GM12878 (cell line): ENCODE measurements at regions not wholly inside any gene's neighbourhood (a gene's known extent, or its start where the extent isn't known, plus 50 kb on each side); places are given as distances from the start of the nearest gene placed in this dataset.

Source experiments
- ATAC-seq: fragments of 200-7000 bp; cut with Tn5 transposase; 3 replicates; pipeline ENCODE4 v1.9.1; 2020; ENCODE audit warnings: mild to moderate bottlenecking, moderate library complexity
- BruUV-seq: library from RNA; stranded (reverse); fragments of 400-500 nt; replicated peaks from 2 replicates; lab custom pipeline; 2021; lab: Mats Ljungman, UMichigan
- CTCF ChIA-PET: fragments of 300-600 bp; sonication (Branson Sonifier 250); formaldehyde crosslinking; extraction: SDS; loops from one replicate; lab custom pipeline; 2021; ENCODE audit warnings: inconsistent platforms; lab: Yijun Ruan, JAX
- POLR2A ChIA-PET: fragments of 350-600 bp; formaldehyde crosslinking; extraction: SDS; loops from one replicate; lab custom pipeline; 2021; ENCODE audit warnings: inconsistent platforms; lab: Charles Lee
- RAD21 ChIA-PET: fragments of 300-600 bp; sonication (Branson Sonifier 250); formaldehyde crosslinking; loops from one replicate; lab custom pipeline; 2023; ENCODE audit warnings: antibody characterized with exemption; ENCODE audit not compliant: unreplicated experiment; lab: Charles Lee
- SMC1A ChIA-PET: fragments of 300-600 bp; sonication (Branson Sonifier 250); formaldehyde crosslinking; loops from one replicate; lab custom pipeline; 2023; ENCODE audit not compliant: unreplicated experiment, uncharacterized antibody; lab: Charles Lee
- DNase-seq: peaks from one replicate; pipeline ENCODE4 v3.0.0-alpha.2; 2011; ENCODE audit warnings: low read depth, low spot score
- FAIRE-seq: peaks from 3 replicates; lab custom pipeline; 2011; peaks lifted over from hg19 to GRCh38; lab: Jason Lieb, UNC
- H2AFZ ChIP-seq: 2 replicates; pipeline ENCODE4 v1.6.0; 2011; ENCODE audit warnings: low read depth, low read length, control low read depth; ENCODE audit not compliant: control insufficient read depth
- H3K27ac ChIP-seq: 2 replicates; pipeline ENCODE4 v1.5.1; 2011; ENCODE audit warnings: control low read depth; ENCODE audit not compliant: control insufficient read depth, insufficient read depth
- H3K27me3 ChIP-seq, 2 experiments: replicated peaks in 1 of 2; 2 replicates each; pipeline versions ENCODE4 v1.6.0 to v1.6.1; 2011; ENCODE audit warnings: low read length in 1 of 2; ENCODE audit not compliant: control insufficient read depth in 2 of 2, insufficient read depth in 2 of 2
- H3K36me3 ChIP-seq, 2 experiments: 2 replicates each; pipeline ENCODE4 v1.5.1; 2011; ENCODE audit warnings: low read length in 1 of 2; ENCODE audit not compliant: control insufficient read depth in 2 of 2, insufficient read depth in 2 of 2
- H3K4me1 ChIP-seq: 2 replicates; pipeline ENCODE4 v1.6.1; 2011; ENCODE audit warnings: mild to moderate bottlenecking, low read length, moderate library complexity, mixed read lengths; ENCODE audit not compliant: control insufficient read depth, insufficient read depth
- H3K4me2 ChIP-seq: 2 replicates; pipeline ENCODE4 v1.6.0; 2011; ENCODE audit warnings: control low read depth; ENCODE audit not compliant: control insufficient read depth, insufficient read depth
- H3K4me3 ChIP-seq: fragments of 200-600 bp; sonication (generic); 2 replicates; pipeline ENCODE4 v1.5.1; 2016
- H3K79me2 ChIP-seq: 2 replicates; pipeline ENCODE4 v1.6.0; 2011; ENCODE audit warnings: low read length; ENCODE audit not compliant: control insufficient read depth, insufficient read depth
- H3K9ac ChIP-seq: 2 replicates; pipeline ENCODE4 v1.8.0; 2011; ENCODE audit warnings: low read length, control low read depth, mixed read lengths; ENCODE audit not compliant: control insufficient read depth, insufficient read depth
- H3K9me3 ChIP-seq: replicated peaks from 3 replicates; pipeline ENCODE4 v1.5.1; 2011; ENCODE audit warnings: mild to moderate bottlenecking, low read length; ENCODE audit not compliant: control insufficient read depth, insufficient read depth
- H4K20me1 ChIP-seq: 2 replicates; pipeline ENCODE4 v1.6.0; 2011; ENCODE audit not compliant: control insufficient read depth, insufficient read depth
- ASH2L ChIP-seq: fragments of 300-600, 200-600 bp; sonication (generic); IDR thresholded peaks from 2 replicates; pipeline ENCODE4 v1.6.1; 2017; ENCODE audit warnings: low read depth, mild to moderate bottlenecking, borderline replicate concordance
- BCL11A ChIP-seq: IDR thresholded peaks from 2 replicates; pipeline ENCODE4 v1.6.1; 2011; ENCODE audit warnings: low read depth, low read length
- CBX3 ChIP-seq: fragments of 200-600 bp; sonication (generic); IDR thresholded peaks from 2 replicates; pipeline ENCODE4 v1.6.1; 2016; ENCODE audit warnings: low read depth, borderline replicate concordance
- CEBPB ChIP-seq, 2 experiments: fragments of 150-350 bp in 1 of 2; IDR thresholded peaks; 2 replicates each; pipeline ENCODE4 v1.6.1; 2012 to 2014; ENCODE audit warnings: low read depth in 2 of 2, low read length in 2 of 2, borderline replicate concordance in 1 of 2, inconsistent platforms in 1 of 2
- EED ChIP-seq: sonication (generic); IDR thresholded peaks from 2 replicates; pipeline ENCODE4 v1.6.1; 2016; ENCODE audit warnings: antibody characterized with exemption, low read depth
- ESRRA ChIP-seq: IDR thresholded peaks from 2 replicates; pipeline ENCODE4 v1.6.1; 2012; ENCODE audit warnings: mild to moderate bottlenecking, low read length, improper control_type of control experiment
- KLF5 ChIP-seq: fragments of 450-650 bp; IDR thresholded peaks from 2 replicates; pipeline ENCODE4 v1.6.1; 2014; ENCODE audit warnings: mild to moderate bottlenecking; ENCODE audit not compliant: partially characterized antibody
- NFIC ChIP-seq: IDR thresholded peaks from 2 replicates; pipeline ENCODE4 v1.6.1; 2012; ENCODE audit warnings: low read depth, mild to moderate bottlenecking, inconsistent platforms, low read length, moderate library complexity
- NR2C1 ChIP-seq: fragments of 450-650 bp; IDR thresholded peaks from 2 replicates; pipeline ENCODE4 v1.6.1; 2017; ENCODE audit warnings: antibody characterized with exemption, mild to moderate bottlenecking, moderate library complexity
- NR2F1 ChIP-seq: fragments of 450-650 bp; conservative IDR thresholded peaks from 2 replicates; pipeline ENCODE4 v1.6.1; 2017; ENCODE audit warnings: mild to moderate bottlenecking
- PAX5 ChIP-seq: IDR thresholded peaks from 2 replicates; pipeline ENCODE4 v1.6.1; 2011; ENCODE audit warnings: low read depth, low read length, borderline replicate concordance
- RELA ChIP-seq: fragments of 450-650 bp; IDR thresholded peaks from 2 replicates; pipeline ENCODE4 v1.8.0; 2014; ENCODE audit warnings: borderline replicate concordance; ENCODE audit not compliant: partially characterized antibody
- SRF ChIP-seq, 2 experiments: IDR thresholded peaks; 2 replicates each; pipeline ENCODE4 v1.6.1; 2011; ENCODE audit warnings: low read depth in 2 of 2, low read length in 2 of 2, mild to moderate bottlenecking in 1 of 2, moderate library complexity in 1 of 2
- TCF7 ChIP-seq: IDR thresholded peaks from 2 replicates; pipeline ENCODE4 v1.6.1; 2014; ENCODE audit warnings: antibody characterized with exemption, borderline replicate concordance
- WGBS: methylation state at CpG from one replicate; pipeline ENCODE4 v1.1.6; 2016; ENCODE audit warnings: low lambda C conversion rate; ENCODE audit not compliant: insufficient replicate concordance, insufficient coverage; ENCODE audit errors: missing lambda C conversion rate; 5-methylcytosine and 5-hydroxymethylcytosine counted together
- in situ Hi-C: fragments of 300-500 bp; cut with MboI; formaldehyde crosslinking; loops from 9 replicates; pipeline ENCODE4 v1.14.3; 2018; ENCODE audit warnings: mixed read lengths
- intact Hi-C: fragments of 100-400 bp; cut with micrococcal nuclease; formaldehyde crosslinking; loops from one replicate; pipeline ENCODE4 v1.14.2; 2022; ENCODE audit not compliant: unreplicated experiment
- TF ChIP-seq, protein P1 (sequence below): fragments of 450-650 bp; IDR thresholded peaks from 2 replicates; pipeline ENCODE4 v1.6.1; 2016; ENCODE audit warnings: mild to moderate bottlenecking
- TF ChIP-seq, protein P2 (sequence below): IDR thresholded peaks from 2 replicates; pipeline ENCODE4 v1.6.1; 2011; ENCODE audit warnings: mild to moderate bottlenecking, low read depth, low read length, moderate library complexity; ENCODE audit not compliant: insufficient replicate concordance
- TF ChIP-seq, protein P3 (sequence below): IDR thresholded peaks from 2 replicates; pipeline ENCODE4 v1.6.1; 2012; ENCODE audit warnings: low read depth, low read length, improper control_type of control experiment
- TF ChIP-seq, protein P4 (sequence below): IDR thresholded peaks from 2 replicates; pipeline ENCODE4 v1.6.1; 2011; ENCODE audit warnings: borderline replicate concordance, low read depth, mild to moderate bottlenecking, moderate library complexity, low read length; ENCODE audit not compliant: insufficient read depth, poor library complexity, severe bottlenecking
- TF ChIP-seq, protein P5 (sequence below): fragments of 450-650 bp; IDR thresholded peaks from 2 replicates; pipeline ENCODE4 v1.6.1; 2018; ENCODE audit warnings: mild to moderate bottlenecking, low read depth, moderate library complexity; ENCODE audit not compliant: partially characterized antibody

DNA sequence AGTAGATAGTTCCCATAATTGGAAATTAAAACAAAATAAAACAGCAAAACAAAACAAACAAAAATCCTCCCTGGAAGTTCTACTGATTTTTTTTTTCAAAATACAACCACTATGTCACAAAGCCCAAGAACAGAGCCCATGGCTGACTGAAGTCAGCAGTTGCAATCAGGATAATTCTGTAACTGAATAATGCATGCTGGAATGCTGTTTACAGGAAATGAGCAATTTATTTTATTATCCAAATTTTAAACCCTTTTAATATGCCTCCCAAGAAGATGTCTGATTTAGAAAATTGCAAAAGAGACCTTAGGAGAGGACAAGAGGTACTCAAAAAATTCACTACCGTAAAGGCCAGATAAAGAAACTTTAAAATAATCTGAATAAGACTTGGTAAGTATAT lies 578.2 kb downstream of the TOX3 start:
- RAD21 ChIA-PET, result no interaction called here
- H3K27ac ChIP-seq, result no peak overlapping the region
- no peak overlapping the region for H3K4me3 ChIP-seq
- no peaks in the 10 kb centered on the region for H4K20me1 ChIP-seq
- ATAC-seq, result no peak
- no peak overlapping the region for H3K9ac ChIP-seq
- SMC1A ChIA-PET, result no interaction called here
- POLR2A ChIA-PET, result no interaction called here
- H3K27me3 ChIP-seq, result no peaks in the 10 kb centered on the region
- no peaks in the 10 kb centered on the region for H3K9me3 ChIP-seq
- H3K36me3 ChIP-seq, result no peaks in the 10 kb centered on the region
- intact Hi-C loops, result no loop called here
- 20% methylated on average over 1 of the region's 1 CpG for WGBS
- no peak for FAIRE-seq
- BruUV-seq, result no TSS peak
- no peak overlapping the region for H3K4me2 ChIP-seq
- H3K4me1 ChIP-seq, result no peaks in the 10 kb centered on the region
- in situ Hi-C loops, result no loop called here
- DNase-seq, result no peak
- CTCF ChIA-PET, result no interaction called here
- H3K79me2 ChIP-seq, result no peaks in the 10 kb centered on the region
- no peak overlapping the region for H2AFZ ChIP-seq
- TF ChIP-seq, protein P1, sequence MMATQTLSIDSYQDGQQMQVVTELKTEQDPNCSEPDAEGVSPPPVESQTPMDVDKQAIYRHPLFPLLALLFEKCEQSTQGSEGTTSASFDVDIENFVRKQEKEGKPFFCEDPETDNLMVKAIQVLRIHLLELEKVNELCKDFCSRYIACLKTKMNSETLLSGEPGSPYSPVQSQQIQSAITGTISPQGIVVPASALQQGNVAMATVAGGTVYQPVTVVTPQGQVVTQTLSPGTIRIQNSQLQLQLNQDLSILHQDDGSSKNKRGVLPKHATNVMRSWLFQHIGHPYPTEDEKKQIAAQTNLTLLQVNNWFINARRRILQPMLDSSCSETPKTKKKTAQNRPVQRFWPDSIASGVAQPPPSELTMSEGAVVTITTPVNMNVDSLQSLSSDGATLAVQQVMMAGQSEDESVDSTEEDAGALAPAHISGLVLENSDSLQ, result no peak
- no peak for TF ChIP-seq SRF (IDR thresholded peaks at IDR 0.05; ENCODE audit: low read depth in 2 of 2, low read length in 2 of 2)
- TF ChIP-seq EED, result no peak
- no peak for TF ChIP-seq ASH2L
- TF ChIP-seq CBX3, result no peak
- no peak for TF ChIP-seq NR2C1
- TF ChIP-seq PAX5, result no peak
- no peak for TF ChIP-seq NR2F1
- no peak for TF ChIP-seq RELA
- TF ChIP-seq TCF7, result no peak
- TF ChIP-seq, protein P2, sequence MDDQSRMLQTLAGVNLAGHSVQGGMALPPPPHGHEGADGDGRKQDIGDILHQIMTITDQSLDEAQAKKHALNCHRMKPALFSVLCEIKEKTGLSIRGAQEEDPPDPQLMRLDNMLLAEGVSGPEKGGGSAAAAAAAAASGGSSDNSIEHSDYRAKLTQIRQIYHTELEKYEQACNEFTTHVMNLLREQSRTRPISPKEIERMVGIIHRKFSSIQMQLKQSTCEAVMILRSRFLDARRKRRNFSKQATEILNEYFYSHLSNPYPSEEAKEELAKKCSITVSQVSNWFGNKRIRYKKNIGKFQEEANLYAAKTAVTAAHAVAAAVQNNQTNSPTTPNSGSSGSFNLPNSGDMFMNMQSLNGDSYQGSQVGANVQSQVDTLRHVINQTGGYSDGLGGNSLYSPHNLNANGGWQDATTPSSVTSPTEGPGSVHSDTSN, result no peak
- no peak for TF ChIP-seq NFIC
- no peak for TF ChIP-seq CEBPB (IDR thresholded peaks at IDR 0.05; ENCODE audit: borderline replicate concordance in 1 of 2, low read depth in 2 of 2, low read length in 2 of 2)
- no peak for TF ChIP-seq BCL11A
- TF ChIP-seq KLF5, result no peak
- TF ChIP-seq, protein P3, sequence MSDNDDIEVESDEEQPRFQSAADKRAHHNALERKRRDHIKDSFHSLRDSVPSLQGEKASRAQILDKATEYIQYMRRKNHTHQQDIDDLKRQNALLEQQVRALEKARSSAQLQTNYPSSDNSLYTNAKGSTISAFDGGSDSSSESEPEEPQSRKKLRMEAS, result no peak
- TF ChIP-seq, protein P4, sequence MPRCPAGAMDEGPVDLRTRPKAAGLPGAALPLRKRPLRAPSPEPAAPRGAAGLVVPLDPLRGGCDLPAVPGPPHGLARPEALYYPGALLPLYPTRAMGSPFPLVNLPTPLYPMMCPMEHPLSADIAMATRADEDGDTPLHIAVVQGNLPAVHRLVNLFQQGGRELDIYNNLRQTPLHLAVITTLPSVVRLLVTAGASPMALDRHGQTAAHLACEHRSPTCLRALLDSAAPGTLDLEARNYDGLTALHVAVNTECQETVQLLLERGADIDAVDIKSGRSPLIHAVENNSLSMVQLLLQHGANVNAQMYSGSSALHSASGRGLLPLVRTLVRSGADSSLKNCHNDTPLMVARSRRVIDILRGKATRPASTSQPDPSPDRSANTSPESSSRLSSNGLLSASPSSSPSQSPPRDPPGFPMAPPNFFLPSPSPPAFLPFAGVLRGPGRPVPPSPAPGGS, result no peak
- TF ChIP-seq ESRRA, result no peak
- TF ChIP-seq, protein P5, sequence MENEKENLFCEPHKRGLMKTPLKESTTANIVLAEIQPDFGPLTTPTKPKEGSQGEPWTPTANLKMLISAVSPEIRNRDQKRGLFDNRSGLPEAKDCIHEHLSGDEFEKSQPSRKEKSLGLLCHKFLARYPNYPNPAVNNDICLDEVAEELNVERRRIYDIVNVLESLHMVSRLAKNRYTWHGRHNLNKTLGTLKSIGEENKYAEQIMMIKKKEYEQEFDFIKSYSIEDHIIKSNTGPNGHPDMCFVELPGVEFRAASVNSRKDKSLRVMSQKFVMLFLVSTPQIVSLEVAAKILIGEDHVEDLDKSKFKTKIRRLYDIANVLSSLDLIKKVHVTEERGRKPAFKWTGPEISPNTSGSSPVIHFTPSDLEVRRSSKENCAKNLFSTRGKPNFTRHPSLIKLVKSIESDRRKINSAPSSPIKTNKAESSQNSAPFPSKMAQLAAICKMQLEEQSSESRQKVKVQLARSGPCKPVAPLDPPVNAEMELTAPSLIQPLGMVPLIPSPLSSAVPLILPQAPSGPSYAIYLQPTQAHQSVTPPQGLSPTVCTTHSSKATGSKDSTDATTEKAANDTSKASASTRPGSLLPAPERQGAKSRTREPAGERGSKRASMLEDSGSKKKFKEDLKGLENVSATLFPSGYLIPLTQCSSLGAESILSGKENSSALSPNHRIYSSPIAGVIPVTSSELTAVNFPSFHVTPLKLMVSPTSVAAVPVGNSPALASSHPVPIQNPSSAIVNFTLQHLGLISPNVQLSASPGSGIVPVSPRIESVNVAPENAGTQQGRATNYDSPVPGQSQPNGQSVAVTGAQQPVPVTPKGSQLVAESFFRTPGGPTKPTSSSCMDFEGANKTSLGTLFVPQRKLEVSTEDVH, result no peak
